Panc1 (cell line): ENCODE measurements at regions not wholly inside any gene's neighbourhood (a gene's known extent, or its start where the extent isn't known, plus 50 kb on each side); places are given as distances from the start of the nearest gene placed in this dataset.

ENCODE experiments used
- ATAC-seq: fragments of 200-7000 bp; cut with Tn5 transposase; 2 replicates; pipeline ENCODE4 v1.9.1; 2020; ENCODE audit warnings: mild to moderate bottlenecking, moderate library complexity
- BruUV-seq: library from RNA; stranded (reverse); fragments of 400-500 nt; replicated peaks from 2 replicates; lab custom pipeline; 2021; lab: Mats Ljungman, UMichigan
- CTCF ChIA-PET: fragments of 300-600 bp; sonication (Branson Sonifier 250); formaldehyde crosslinking; loops from one replicate; lab custom pipeline; 2022; ENCODE audit warnings: antibody characterized with exemption; lab: Charles Lee
- POLR2A ChIA-PET: fragments of 300-600 bp; sonication (Branson Sonifier 250); formaldehyde crosslinking; loops from one replicate; lab custom pipeline; 2022; ENCODE audit warnings: antibody characterized with exemption; lab: Charles Lee
- DNase-seq: peaks from one replicate; pipeline ENCODE4 v3.0.0-alpha.2; 2010; ENCODE audit warnings: low read depth, low spot score
- H3K27ac ChIP-seq: 2 replicates; pipeline ENCODE4 v1.5.1; 2011; ENCODE audit warnings: mild to moderate bottlenecking, low read length, inconsistent platforms
- H3K27me3 ChIP-seq: fragments of 200-500 bp; sonication (Bioruptor generic); 2 replicates; pipeline ENCODE4 v1.6.0; 2014; ENCODE audit warnings: low read length, inconsistent platforms; ENCODE audit not compliant: control insufficient read depth, insufficient read depth
- H3K36me3 ChIP-seq: fragments of 200-500 bp; sonication (Bioruptor generic); 2 replicates; pipeline ENCODE4 v1.5.1; 2014; ENCODE audit warnings: inconsistent platforms, mild to moderate bottlenecking, low read length, moderate library complexity; ENCODE audit not compliant: control insufficient read depth, insufficient read depth
- H3K4me1 ChIP-seq: 2 replicates; pipeline ENCODE4 v1.5.1; 2011; ENCODE audit warnings: inconsistent platforms, mild to moderate bottlenecking, low read length, moderate library complexity; ENCODE audit not compliant: control insufficient read depth, insufficient read depth
- H3K4me3 ChIP-seq, 2 experiments: 2 replicates each; pipeline ENCODE4 v1.5.1; 2011 to 2012; ENCODE audit warnings: low read depth in 2 of 2, low read length in 2 of 2, mild to moderate bottlenecking in 2 of 2, inconsistent platforms in 1 of 2, moderate library complexity in 1 of 2
- H3K9me3 ChIP-seq: fragments of 200-500 bp; sonication (Bioruptor generic); 2 replicates; pipeline ENCODE4 v1.5.1; 2014; ENCODE audit warnings: low read depth, mild to moderate bottlenecking, inconsistent platforms, low read length, moderate library complexity; ENCODE audit not compliant: control insufficient read depth, insufficient read depth
- POLR2AphosphoS5 ChIP-seq: IDR thresholded peaks from 2 replicates; pipeline ENCODE4 v1.6.1; 2012; ENCODE audit warnings: mild to moderate bottlenecking, low read depth, low read length, moderate library complexity
- REST ChIP-seq, 2 experiments: IDR thresholded peaks; 2 replicates each; pipeline ENCODE4 v1.6.1; 2011 to 2012; ENCODE audit warnings: low read depth in 2 of 2, control low read depth in 1 of 2, low read length in 1 of 2, mild to moderate bottlenecking in 1 of 2, moderate library complexity in 1 of 2; ENCODE audit not compliant: insufficient read depth in 1 of 2
- SIN3A ChIP-seq: IDR thresholded peaks from 2 replicates; pipeline ENCODE4 v1.6.1; 2012; ENCODE audit warnings: low read depth, mild to moderate bottlenecking, low read length, moderate library complexity, borderline replicate concordance; ENCODE audit not compliant: insufficient read depth
- TCF7L2 ChIP-seq: IDR thresholded peaks from 2 replicates; pipeline ENCODE4 v1.6.1; 2011; ENCODE audit warnings: mild to moderate bottlenecking, low read depth, low read length, inconsistent platforms
- in situ Hi-C: cut with HindIII; loops from 2 replicates; pipeline ENCODE4 v1.10.0; 2016; ENCODE audit warnings: low sequenced_read_pairs, low pct_unique_long_range_greater_than_20kb
- intact Hi-C: fragments of 100-400 bp; cut with micrococcal nuclease; formaldehyde crosslinking; loops from one replicate; pipeline ENCODE4 v1.10.0; 2022; ENCODE audit not compliant: unreplicated experiment
- TF ChIP-seq, protein P1 (sequence below): fragments of 450-650 bp; IDR thresholded peaks from 2 replicates; pipeline ENCODE4 v1.5.1; 2017; ENCODE audit warnings: mild to moderate bottlenecking

DNA sequence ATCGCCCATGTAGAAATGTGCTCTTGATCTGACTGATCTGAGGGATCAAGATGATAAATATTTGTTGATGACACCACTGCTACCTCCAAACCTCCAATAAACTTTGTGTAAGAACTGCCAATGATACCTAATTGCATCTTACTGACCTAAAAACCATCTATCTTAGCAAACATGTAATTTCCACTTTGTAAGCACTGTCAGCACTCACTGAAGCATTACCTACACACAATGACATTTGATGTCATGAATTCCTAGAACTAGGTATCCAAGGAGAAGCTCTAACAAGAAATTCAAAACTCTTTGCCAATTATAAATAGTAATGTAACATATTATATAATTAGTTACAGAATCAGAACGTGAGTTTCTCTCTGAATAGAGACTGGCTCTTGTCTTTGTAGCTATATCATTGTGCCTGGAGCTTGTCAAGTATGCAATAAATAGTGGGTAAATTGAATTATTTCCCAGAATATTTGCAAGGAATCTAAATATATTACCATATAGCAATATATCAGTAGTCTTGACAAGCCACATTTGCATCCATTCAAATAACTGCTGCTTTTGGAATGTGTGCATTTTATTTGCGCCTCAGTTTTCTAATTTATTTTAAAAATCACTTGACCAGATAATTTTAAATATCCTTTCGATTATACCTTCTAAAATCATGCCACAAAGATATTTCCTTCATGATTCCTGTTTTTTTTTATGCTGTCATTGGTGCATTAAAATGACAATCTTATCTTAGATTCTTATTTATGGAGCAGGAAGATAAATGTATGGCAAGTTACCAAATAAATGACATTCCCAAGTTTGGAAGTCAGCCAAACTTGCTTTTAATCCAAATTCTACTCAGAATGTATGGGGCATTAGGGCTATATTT lies 232.3 kb upstream of the NEIL3 start:
- intact Hi-C loops: no loop called here
- Histone ChIP-seq H3K9me3 (no peaks in the 10 kb centered on the region), H3K4me1 (no peaks in the 10 kb centered on the region), H3K4me3 (no peak overlapping the region), H3K27ac (no peak overlapping the region), H3K27me3 (no peaks in the 10 kb centered on the region), H3K36me3 (no peaks in the 10 kb centered on the region)
- CTCF ChIA-PET: no interaction called here
- TF ChIP-seq, protein P1, sequence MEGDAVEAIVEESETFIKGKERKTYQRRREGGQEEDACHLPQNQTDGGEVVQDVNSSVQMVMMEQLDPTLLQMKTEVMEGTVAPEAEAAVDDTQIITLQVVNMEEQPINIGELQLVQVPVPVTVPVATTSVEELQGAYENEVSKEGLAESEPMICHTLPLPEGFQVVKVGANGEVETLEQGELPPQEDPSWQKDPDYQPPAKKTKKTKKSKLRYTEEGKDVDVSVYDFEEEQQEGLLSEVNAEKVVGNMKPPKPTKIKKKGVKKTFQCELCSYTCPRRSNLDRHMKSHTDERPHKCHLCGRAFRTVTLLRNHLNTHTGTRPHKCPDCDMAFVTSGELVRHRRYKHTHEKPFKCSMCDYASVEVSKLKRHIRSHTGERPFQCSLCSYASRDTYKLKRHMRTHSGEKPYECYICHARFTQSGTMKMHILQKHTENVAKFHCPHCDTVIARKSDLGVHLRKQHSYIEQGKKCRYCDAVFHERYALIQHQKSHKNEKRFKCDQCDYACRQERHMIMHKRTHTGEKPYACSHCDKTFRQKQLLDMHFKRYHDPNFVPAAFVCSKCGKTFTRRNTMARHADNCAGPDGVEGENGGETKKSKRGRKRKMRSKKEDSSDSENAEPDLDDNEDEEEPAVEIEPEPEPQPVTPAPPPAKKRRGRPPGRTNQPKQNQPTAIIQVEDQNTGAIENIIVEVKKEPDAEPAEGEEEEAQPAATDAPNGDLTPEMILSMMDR: no peak
- TF ChIP-seq SIN3A: no peak
- TF ChIP-seq REST (IDR thresholded peaks at IDR 0.05; ENCODE audit: insufficient read depth in 1 of 2, low read depth in 2 of 2, low read length in 1 of 2): no peak
- BruUV-seq: no TSS peak
- POLR2A ChIA-PET: no interaction called here
- ATAC-seq (no peak), DNase-seq (no peak)
- in situ Hi-C loops: no loop called here

GRCh38 chr4:177079327-177079726 lies 230.3 kb upstream of the NEIL3 start:
- DNase-seq: no peak
- in situ Hi-C loops: no loop called here
- ChIA-PET POLR2A (no interaction called here), CTCF (no interaction called here)
- H3K36me3 ChIP-seq: no peaks in the 10 kb centered on the region
- no peaks in the 10 kb centered on the region for H3K4me1 ChIP-seq
- intact Hi-C loops: no loop called here
- no peaks in the 10 kb centered on the region for H3K9me3 ChIP-seq
- ATAC-seq: no peak
- no TSS peak for BruUV-seq
- H3K27me3 ChIP-seq: no peaks in the 10 kb centered on the region
- H3K27ac ChIP-seq: no peak overlapping the region
- H3K4me3 ChIP-seq: no peak overlapping the region
- TF ChIP-seq REST (IDR thresholded peaks at IDR 0.05; ENCODE audit: insufficient read depth in 1 of 2, low read depth in 2 of 2, low read length in 1 of 2) (no peak), SIN3A (no peak), TCF7L2 (no peak), POLR2AphosphoS5 (no peak)
- TF ChIP-seq, protein P1: no peak
